HCT116 (cell line): ENCODE measurements at regions not wholly inside any gene's neighbourhood (a gene's known extent, or its start where the extent isn't known, plus 50 kb on each side); places are given as distances from the start of the nearest gene placed in this dataset.

ENCODE experiments used
- CEBPB ChIP-seq: IDR thresholded peaks from 2 replicates; pipeline ENCODE4 v1.6.1; 2012; ENCODE audit warnings: low read depth
- CTCF ChIP-seq, 3 experiments: fragments of 200-600 bp in 1 of 3; sonication (generic) in 1 of 3; IDR thresholded peaks in 2 of 3; conservative IDR thresholded peaks in 1 of 3; 2 replicates each; pipeline ENCODE4 v1.5.1; 2012 to 2017; ENCODE audit warnings: low read depth in 2 of 3, low read length in 2 of 3, antibody characterized with exemption in 1 of 3, borderline replicate concordance in 1 of 3, control low read depth in 1 of 3, mild to moderate bottlenecking in 1 of 3, mixed read lengths in 1 of 3, mixed run types in 1 of 3, moderate library complexity in 1 of 3; ENCODE audit not compliant: insufficient read depth in 1 of 3
- EGR1 ChIP-seq: IDR thresholded peaks from 2 replicates; pipeline ENCODE4 v1.6.1; 2012; ENCODE audit warnings: low read depth
- EZH2 ChIP-seq: fragments of 200-600 bp; sonication (generic); IDR thresholded peaks from 2 replicates; pipeline ENCODE4 v1.6.1; 2017; ENCODE audit warnings: antibody characterized with exemption, mixed run types
- POLR2A ChIP-seq: IDR thresholded peaks from 2 replicates; pipeline ENCODE4 v1.7.0; 2011; ENCODE audit warnings: borderline replicate concordance; ENCODE audit not compliant: insufficient read depth, insufficient read length; ENCODE audit errors: extremely low read depth
- ZNF274 ChIP-seq: fragments of 200-500 bp; sonication (Bioruptor generic); IDR thresholded peaks from 2 replicates; pipeline ENCODE4 v1.6.1; 2014; ENCODE audit warnings: mild to moderate bottlenecking, low read depth, low read length, inconsistent platforms

- TF ChIP-seq CEBPB = no peak
- TF ChIP-seq EGR1 = no peak
- TF ChIP-seq CTCF (IDR thresholded peaks at IDR 0.05 in 2 of 3, conservative IDR thresholded peaks at IDR 0.05 in 1 of 3; ENCODE audit: borderline replicate concordance in 1 of 3, insufficient read depth in 1 of 3, low read depth in 2 of 3, low read length in 2 of 3) = no peak
- TF ChIP-seq POLR2A = no peak
- no peak for TF ChIP-seq EZH2
- no peak for TF ChIP-seq ZNF274
These were observed 157.2 kb upstream of the NOCT start for GRCh38 chr4:138858419-138858818.
